ENCODE measurements at regions not wholly inside any gene's neighbourhood (a gene's known extent, or its start where the extent isn't known, plus 50 kb on each side); places are given as distances from the start of the nearest gene placed in this dataset.

DNA sequence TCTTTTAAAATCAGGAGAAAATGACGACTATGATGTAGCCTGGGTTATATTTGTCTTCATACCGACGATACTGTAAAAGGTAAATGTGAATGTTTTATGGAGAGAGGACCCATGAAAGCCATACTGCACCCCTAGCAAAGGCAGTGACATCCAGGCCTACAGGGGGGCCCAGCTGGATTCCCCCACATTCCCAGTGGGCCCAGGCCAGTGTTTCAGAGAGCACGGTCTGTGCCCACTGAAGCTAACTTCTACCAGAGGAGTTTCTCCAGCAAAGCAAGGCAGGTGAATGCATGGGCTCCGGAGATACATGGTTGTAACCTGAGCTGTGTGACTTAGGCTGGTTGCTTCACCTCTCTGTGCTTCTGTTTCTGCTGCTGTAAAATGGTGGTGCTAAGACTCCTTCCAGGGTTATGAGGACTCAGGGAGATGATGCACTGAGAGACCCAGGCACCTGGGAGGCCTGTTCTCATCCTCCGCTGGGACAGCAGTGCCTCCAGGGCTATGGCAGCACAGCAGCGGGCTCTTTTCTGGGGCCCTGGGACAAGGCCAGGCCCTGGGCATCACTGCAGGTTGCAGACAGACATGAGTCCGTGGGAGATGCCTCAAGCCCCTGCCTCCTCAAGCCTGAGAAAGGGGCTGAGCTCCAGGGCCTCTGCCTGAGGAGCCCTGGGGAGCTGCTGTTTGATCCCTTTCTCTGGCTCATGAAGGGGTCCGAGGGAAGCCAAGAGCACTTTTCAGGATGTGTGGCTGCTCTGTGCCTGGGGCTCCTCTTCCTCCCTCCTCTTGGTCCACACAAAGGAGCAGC is 73.7 kb downstream of the SERPINA3 start:
- DNase-seq (ENCODE audit: low read depth, low spot score), result no peak
- no peak overlapping the region for H3K4me3 ChIP-seq (ENCODE audit: low read length)

DNA sequence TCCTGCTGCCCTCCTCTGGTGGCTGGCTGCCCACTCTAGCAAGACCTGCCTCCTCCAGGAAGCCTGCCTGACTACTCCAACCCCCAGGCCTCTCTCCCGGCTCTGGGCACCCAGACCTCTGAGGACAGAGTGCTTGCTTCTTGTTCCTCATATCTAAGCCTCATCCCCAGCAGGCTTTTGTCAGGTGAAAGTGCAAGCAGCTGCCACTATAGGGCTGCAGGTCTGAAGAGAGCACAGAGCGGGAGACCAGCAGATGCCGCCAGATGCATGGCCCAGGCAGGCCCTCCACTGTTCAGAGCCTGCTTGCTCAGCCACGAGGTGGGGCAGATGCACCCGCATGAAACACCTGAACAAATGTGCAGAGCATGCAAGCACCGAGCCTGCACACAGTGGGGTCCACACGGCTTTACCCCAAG is 73.0 kb downstream of the SERPINA3 start:
- no peak for DNase-seq (ENCODE audit: low read depth, low spot score)

DNA sequence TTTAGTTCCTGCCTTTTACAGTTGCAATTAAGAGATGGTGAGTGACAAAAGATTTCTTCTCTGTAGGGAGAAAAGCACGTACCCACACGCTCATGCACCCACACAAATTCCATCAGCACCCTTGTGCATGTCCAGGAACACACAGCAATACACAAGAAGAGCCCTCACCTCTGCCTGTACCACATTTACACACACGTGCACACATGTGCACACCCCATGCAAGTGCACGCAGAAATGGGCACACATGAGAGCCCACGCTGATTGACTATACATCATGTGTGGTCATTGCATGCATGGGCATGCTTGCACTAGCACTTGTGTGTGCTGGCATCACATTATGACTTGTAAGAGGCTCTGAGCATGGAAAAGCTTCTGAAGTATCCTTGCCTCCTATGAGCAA is 70.5 kb downstream of the SERPINA3 start:
- no peak overlapping the region for H3K4me3 ChIP-seq (ENCODE audit: low read length)
- DNase-seq (ENCODE audit: low read depth, low spot score), result no peak

More for the DNA sequence above, 73.0 kb downstream of the SERPINA3 start:
- H3K4me3 ChIP-seq (ENCODE audit: low read length), result no peak overlapping the region

DNA sequence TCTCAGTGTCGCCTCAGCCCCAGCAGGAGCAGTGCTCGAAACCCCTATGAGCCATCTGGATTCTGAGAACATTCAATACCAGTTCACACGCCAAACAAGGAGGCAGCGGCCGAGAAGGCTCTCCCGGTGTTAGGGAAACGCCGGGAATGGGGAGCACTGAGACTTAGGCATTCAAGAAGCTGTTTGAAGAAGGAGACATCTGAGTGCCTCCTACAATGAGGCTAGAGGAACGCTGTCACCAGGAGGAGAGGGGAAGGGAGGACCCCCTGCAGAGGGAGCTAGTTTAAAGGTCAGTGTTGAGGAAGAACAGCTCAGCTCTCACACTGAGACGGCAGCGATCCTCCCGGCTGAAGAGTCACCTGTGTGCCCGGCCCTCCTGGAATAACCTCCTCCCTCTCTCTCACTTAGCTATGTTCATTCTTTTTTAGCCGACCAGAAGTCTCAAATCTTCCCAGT is 69.9 kb downstream of the SERPINA3 start:
- no peak for DNase-seq (ENCODE audit: low read depth, low spot score)

DNA sequence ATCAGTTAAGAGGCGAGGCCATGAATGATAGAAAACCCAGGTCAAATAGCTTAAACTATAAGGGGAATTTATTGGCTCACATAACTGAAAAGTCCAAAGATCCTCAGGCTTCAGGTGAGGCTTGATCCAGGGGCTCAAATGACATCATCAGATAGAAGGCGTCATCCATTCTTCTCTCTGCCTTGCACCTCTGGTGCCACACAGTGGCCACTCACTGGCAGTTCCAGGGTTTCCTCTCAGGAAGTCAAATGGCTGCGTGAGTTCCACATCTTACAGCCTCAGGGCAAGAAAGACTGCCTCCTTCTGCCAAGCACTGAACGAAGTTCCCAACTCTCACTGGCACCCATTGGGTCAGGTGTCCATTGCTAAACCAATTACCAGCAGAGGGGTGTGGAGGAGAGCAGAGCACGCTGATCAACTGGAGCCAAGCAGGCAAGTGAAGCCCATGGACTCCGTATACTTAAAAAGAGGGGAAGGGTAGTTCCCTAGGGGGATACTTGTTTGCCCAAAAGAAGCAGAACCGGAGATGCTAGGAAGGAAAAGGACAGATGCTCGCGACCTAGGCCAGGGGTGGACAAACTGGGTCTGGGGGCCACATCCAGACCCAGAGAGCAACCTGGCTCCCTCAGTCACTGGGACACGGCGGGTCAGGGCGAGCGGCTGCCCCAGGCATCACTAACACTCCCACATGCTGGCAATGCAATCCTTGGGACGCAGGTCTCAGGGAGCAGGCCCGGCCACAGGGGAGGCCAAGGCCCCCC is 69.3 kb downstream of the SERPINA3 start:
- peak; percentile 40 for DNase-seq (ENCODE audit: low read depth, low spot score)
- H3K4me3 ChIP-seq (ENCODE audit: low read length), result no peak overlapping the region

More for the DNA sequence above, 69.9 kb downstream of the SERPINA3 start:
- no peak overlapping the region for H3K4me3 ChIP-seq (ENCODE audit: low read length)

DNA sequence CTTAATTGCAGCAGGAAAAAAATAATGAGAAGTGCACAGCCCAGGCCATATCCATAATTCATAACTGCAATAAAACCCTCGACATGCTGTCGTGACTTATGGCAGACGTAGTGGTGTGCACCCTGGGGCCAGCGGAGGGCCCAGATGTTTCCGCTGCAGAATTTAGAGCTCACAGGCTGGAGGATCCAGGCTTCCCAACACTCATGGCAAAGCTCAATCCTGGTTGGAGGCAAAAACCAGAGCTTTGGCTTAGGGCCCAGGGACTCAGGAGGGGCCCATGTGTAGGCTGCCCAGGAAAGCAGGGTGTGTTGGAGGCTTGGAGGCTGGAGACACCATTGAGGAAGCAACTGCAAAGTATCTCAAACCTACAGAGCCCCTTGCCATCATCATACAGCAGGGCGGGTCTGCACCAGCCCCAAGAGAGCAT is 68.7 kb downstream of the SERPINA3 start:
- H3K4me3 ChIP-seq (ENCODE audit: low read length), result no peak overlapping the region
- no peak for DNase-seq (ENCODE audit: low read depth, low spot score)

DNA sequence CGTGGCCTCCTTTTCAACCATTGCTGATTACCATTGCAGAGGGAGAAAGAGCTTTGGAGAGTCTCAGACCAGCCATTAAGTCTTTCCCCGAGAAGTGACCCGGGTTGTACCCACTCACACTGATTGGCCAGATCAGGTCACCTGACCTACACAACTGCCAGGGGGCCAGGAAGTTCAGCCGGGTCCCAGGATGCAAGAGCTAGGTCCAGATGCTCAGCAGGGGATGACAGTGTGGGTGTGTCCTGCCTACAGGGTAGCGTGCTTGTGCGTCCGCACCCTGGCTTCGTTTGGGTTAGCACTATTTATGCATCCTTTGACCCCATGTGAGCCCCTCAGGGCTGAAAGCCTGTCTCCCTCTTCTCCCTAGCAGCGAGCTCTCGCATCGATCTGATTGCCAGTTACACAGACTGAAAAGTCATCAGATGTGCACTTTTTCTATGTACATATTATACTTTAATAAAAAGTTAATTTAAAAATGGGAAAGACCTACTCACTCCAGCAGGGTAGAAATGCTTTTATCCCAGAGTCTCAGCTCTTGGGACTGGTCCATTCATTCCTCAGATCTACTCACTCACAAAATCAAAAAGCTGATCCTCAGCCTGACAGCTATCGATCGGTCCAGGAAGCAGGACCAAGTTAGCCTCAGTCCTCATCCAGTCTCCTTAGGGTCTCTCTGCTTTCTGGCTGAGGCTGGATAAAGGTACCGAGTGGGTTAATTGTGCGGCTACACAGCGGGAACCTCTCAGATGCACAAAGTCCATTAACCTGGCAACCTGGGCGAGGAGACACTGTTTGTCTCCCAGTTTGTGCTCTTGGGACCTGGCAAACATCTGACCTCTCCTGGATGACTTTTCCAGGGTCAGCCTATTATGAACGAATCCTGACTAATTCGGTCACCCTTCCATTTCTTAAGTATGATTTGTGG is 68.0 kb downstream of the SERPINA3 start:
- no peak overlapping the region for H3K4me3 ChIP-seq (ENCODE audit: low read length)
- no peak for DNase-seq (ENCODE audit: low read depth, low spot score)

DNA sequence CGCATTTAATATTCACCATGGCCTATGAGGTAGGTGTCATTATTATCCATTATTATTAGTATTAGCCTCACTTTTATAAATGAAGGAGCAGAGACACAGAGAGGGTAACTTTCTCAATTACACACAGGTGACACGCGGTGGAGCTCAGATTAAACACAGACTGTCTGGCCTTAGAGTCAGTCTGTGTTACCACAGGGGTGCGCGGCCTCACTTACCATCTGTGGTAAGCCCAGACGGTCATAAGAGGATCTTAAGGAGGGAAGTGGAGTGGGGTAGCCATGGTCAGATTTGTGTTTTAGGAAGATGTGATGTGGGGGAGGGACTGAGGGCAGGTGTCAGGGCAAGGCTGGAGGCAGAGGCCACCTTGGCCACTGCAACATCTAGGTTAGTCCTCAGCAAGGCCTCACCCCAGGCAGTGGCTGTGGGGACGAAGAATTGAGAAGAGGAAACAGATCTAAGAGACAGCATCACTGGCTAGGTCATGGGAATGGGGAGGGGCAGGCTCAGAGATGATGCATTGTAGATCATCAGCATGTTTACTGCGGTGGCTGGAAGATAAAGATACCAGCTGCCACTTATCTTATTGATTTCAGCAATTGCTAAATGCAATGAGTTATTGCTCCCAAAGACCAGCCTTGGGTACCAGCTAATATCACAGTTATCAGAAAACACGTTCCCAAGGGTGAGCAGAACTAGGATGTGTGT is 67.1 kb downstream of the SERPINA3 start:
- no peak for DNase-seq (ENCODE audit: low read depth, low spot score)
- no peak overlapping the region for H3K4me3 ChIP-seq (ENCODE audit: low read length)

DNA sequence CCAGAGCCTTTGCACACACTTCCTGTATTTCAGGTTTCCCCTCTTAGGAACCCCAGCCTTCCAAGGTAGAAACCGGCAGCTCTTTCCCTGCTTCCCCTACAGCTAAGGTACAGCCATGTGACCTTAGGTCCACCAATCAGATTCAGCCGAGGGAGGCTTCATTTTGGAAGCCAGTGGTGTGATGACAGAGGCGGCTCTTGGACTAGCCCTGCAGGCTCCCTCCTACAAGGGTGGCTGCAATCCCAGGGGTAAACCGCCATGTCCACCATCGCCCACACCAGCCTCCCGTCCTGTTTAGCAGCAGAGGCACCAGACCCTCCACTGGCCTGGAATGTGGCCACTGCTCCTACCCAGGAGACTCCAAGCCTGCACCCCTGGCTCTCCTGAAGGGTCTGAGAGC is 65.6 kb downstream of the SERPINA3 start:
- no peak for DNase-seq (ENCODE audit: low read depth, low spot score)
- H3K4me3 ChIP-seq (ENCODE audit: low read length), result no peak overlapping the region

DNA sequence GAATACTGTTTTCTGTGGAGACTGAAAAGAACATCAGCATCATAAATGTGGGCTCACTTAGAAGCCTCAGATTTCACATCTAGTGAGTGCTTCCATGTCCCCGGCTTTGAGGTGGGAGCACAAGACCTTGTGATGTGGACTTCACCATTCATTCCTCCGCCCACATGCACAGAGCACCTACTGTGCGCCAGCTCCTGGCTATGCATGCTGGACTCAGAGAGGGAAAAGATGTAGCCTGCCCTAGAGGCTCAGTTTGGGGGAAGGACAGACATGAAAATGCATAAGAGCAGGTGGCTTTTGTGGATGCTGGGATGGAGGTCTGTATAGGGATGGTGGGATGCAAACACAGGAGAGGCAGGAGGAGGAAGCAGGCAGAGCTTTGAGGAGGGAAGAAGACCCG is 65.0 kb downstream of the SERPINA3 start:
- DNase-seq (ENCODE audit: low read depth, low spot score), result no peak
- no peak overlapping the region for H3K4me3 ChIP-seq (ENCODE audit: low read length)

DNA sequence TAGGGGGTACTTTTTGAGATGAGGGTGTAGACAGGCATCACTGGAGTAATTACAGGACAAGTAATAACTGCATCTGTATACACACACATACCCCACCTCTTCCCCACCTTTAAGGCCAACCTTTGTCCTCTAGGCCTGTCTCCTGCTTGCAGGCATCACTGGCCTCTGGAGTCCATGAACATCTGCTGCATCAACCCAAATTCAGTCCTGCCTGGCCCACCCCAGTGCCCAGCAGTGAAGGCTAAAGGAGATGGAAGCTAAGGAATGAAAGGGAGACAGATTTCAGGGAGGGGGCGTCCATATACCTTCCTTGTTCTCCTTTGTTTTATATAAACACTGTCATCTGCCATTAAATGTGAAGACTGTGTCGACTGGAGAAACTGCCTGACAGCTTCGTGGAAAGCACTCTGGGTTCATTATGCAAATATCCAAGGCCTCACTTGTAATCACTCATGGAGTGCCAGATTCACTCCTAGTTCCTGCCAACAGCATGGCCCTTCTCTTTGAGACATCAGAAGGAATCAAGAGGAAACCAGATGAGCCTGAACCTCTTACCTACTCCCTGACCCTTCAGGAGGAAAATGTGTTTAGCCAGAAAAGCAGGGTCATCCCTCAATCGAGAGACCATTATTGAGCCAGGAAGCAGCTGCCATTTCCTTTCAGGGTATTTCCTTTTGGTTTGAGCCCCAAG is 64.4 kb downstream of the SERPINA3 start:
- no peak for DNase-seq (ENCODE audit: low read depth, low spot score)
- H3K4me3 ChIP-seq (ENCODE audit: low read length), result no peak overlapping the region

DNA sequence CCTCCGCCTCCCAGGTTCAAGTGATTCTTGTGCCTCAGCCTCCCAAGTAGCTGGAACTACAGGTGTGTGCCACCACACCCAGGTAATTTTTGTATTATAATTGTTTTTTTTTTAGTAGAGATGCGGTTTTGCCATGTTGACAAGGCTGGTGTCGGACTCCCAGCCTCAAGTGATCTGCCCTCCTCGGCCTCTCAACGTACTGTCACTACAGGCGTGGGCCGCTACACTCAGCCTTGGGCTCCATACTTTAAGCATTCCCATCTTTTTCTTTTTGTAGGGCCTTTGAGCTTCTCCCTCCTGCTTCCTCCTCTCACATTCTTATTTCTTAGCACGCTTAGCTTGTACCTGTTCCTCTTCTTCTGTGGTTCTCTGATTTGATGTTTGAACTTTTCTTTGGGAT is 62.8 kb downstream of the SERPINA3 start:
- no peak for DNase-seq (ENCODE audit: low read depth, low spot score)
- H3K4me3 ChIP-seq (ENCODE audit: low read length), result no peak overlapping the region

DNA sequence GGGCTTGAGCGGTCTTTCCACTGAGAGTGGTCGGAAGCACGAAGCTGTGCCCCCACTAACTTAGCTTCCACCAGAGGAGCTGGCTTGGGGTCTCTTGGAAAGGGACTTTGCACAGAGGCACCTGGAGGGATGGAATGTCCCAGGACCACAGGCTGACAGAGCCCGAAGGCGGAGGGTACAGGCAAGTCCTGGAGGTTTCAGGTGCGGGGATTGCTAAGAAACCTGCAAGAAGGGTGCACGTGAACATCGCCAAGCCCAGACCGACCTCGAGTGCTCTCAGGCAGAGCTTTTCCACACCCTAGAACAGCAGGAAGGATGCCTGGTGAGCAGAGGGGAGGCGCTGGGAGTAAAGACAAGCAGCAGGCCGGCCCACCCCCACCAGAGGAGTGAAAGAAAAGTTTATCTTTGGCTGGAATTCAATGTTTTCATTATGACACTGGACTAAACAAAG is 61.6 kb downstream of the SERPINA3 start:
- no peak overlapping the region for H3K4me3 ChIP-seq (ENCODE audit: low read length)
- DNase-seq (ENCODE audit: low read depth, low spot score), result no peak

All from Jurkat, Clone E6-1 (cell line).